RKO (cell line): ENCODE measurements at regions not wholly inside any gene's neighbourhood (a gene's known extent, or its start where the extent isn't known, plus 50 kb on each side); places are given as distances from the start of the nearest gene placed in this dataset.

Experiments used
- DNase-seq: peaks from one replicate; pipeline ENCODE4 v3.0.0-alpha.2; 2016; ENCODE audit warnings: low spot score

DNA sequence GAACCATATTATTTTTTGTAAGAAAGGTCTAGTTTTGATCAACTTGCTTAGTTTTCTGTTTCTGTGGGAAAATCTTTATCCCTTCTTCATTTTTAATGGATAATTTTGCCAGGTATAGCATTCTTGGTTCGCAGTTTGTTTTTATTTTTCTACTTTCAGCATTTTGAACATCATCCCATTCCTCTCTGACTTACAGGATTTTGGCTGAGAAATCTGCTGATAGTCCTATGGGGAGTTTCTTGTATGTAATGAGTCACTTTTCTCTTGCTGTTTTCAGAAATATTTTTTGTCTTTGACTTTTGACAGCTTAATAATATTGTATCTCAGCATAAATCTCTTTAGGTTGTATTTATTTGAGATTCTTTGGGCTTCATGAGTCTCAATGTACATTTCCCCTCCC is 389.1 kb downstream of the PBX1 start:
- no peak for DNase-seq

DNA sequence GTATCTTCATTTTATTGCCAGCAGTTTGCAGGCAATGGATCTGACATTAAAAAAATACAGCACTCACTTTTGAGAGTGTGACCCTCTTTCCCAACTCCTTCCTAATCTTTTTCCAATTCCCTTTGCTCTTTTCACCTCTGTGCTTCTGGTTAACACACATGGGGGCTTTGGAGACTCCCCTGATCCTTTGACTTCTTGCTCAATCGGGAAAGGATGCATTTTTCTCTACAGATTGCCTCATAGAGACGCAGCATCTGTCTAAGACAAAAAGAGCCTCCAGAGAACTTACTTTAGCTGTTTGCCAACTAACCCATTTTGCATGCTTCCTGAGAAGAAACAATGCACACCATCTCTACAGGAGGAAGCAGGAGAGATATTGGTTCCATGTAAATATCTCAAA is 378.3 kb downstream of the PBX1 start:
- DNase-seq, result no peak

DNA sequence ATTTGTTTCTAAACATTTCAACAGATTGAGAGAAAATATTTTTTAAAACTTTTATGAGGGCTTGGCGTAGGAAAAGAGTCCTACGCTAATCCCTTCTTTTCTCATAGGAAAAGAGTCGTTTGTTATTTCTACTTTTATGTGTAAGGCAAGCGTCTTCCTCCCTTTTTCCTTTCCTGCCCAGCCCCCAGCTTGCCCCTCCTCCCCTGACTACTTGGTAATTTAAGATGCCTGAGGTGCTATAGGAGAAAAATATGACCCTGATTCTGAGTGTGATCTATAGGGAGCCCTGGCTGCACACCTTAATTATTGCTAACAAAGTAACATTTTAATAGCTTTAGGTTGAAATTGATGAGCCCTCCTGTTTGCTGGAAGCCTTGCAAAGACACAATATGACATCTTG is 373.6 kb downstream of the PBX1 start:
- DNase-seq, result no peak

DNA sequence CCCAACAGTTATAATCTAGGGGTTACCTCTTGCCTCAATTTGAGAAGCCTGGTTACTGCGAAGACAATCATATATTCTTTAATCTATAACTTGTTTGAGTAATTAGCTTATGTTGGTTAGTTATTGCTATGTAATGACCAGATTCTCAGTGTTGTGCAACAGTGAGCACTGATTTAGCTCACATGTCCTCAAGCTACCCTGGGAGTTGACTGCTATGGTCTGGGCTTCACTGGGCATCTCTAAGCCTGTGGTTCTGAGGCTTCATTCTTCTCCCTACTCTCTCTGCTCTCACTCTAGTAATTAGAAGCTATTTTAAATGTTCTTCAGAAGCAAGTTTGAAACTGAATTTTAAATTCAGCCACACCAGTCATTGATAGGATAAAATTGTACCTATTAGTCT is 371.8 kb downstream of the PBX1 start:
- no peak for DNase-seq

DNA sequence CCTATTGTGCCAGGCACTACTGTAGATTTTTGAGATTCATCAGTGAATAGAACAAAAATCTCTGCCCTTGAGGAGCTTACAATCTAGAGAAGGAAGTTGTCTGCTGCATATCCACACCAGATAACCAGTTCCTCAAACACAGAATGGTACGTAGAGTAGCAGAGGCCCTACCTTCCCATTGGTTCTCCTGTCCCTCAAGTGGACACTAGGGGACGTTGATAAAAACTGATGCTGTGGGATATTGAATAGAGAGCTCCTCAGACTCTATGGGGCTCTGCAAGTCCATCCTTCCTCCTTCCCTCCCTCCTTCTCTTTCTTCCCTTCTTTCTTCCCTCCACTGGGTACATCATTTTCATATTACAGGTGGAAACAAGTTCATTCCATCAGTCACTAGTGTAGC is 371.3 kb downstream of the PBX1 start:
- no peak for DNase-seq

DNA sequence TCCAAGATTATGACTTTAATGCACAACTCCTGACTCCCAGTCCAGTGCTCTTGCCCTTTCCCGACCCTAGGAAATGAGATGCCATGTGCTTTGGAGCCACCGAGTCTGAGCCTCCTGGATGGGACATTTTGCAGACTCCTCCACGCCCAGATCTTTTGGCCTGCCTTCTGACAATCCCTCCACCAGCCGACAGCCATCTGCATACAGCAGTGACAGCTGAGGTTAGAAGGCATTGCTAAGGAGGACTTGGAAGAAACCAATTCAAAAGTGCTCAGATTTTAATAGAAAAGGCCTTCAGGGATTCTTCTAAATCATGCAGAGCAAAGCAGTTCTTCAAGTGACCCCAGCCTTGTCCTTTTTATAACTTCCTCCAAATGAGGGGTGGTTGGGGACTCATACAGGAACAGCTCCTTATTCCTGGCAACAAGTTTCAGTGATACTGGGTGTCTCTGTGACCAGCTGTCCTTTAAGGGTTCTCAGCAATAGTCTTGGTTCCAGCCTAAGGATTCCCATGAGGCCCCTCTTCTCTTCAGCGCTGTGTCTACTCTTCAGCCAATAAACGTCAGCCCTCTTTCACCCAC is 369.3 kb downstream of the PBX1 start:
- DNase-seq, result no peak

DNA sequence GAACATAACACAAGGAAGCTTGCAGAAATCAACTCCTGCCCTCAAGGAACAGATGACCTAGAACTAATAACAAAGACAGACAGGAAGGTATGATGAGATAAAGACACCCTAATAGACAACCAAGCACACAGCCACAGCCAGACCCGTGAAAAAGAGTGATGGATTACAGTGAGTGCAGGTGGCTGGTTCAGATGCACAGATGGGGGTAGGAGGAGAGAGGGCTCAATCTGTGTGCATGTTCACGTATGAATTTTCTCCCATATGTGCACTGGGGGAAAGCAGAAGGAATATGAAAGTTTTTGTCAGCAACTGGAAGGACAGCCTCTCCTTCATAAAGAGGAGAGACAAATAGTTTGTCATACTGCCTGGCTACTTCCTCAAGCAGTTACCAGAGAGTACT is 367.1 kb downstream of the PBX1 start:
- no peak for DNase-seq

DNA sequence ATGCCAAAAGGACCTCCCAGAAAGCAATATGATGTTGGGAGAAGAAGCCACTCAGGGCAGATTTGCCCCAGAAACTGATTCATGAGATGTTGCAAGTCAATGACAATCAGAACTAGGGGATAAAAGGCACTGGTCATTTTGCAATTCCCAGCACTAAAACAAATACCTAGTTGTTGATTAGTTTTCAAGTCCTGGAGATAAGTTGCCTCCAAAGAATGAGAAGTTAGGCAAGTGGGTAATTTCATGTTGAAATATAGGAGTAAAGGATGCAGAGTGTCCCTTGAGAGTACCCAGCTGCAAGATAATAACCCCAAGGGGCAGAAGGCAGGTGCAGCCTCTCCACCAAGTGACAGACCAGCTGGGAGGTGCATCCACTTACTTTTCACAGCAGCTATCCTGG is 363.6 kb downstream of the PBX1 start:
- no peak for DNase-seq

DNA sequence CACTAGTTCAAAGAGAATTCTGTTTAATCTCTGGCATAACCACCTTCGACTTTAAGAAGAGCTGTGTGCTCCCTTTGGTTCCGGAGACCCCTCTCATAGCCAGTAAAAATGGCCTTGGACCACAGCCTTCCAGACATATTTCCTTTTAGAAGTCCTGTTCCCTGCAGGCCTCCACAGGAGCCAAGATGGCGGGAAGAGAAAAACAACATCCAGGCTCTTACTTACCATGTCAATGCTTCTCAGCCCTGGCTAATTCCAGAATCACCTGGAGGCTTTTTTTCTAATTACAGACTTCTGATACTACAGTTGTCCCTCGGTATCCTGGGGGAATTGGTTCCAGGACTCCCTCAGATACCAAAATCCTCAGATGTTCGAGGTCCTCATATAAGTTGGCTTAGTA is 362.5 kb downstream of the PBX1 start:
- no peak for DNase-seq

DNA sequence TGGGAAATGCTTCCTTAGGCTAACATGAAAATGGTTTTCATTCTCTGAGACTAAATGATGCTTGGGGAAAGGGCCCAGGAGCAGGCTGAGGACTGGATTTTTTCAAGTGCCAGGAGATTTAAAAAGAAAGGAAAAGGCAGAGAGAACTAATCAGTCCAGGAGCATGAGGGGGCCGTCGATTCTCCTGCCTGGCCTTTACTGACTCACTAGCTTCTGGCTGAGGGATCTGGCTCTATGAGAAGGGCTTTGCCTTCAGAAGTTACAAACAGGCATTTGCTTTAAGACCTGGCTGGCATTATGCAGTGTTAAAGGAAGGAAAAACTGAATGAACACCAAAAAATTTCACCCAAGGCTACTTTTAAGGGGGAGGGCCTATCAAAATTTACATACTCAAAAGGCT is 359.2 kb downstream of the PBX1 start:
- DNase-seq, result no peak

DNA sequence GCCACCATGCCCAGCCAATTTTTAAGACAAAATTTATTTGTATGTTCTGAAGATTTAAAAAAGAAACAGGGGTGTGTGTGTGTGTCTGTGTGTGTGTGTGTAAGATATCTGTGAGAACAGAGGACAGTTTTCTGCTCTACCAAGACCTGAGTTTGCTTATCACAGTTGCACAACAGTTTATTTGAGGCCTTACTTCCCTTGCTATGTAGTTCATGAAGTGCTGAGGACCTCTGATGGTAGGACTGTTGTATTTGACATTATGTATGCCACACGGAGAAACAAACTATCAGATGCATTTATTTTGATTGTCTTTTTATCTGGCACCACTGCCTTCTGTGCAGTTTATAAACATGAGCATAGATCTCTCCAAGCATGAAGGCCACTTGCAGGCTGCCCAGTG is 355.2 kb downstream of the PBX1 start:
- DNase-seq, result no peak

DNA sequence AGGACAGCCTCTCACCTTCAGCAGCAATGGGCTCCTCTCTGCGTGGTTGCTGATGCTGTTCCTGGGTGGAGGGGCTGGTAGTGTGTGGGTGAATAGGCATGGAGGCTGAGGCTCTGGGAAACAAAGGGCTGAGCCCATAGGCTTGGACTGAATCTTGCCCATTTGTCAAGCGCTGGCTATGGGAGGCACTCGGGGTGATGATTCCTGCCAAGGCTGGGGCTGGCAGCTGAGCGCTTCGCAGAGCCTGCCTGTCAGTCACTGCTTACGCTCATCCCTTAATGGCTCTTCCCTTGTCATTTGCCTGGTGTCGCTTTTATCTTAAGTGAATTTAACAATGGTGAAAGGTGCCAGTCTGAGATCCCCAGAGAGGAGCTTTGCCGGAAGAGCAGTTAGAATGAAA is 353.3 kb downstream of the PBX1 start:
- DNase-seq, result no peak

DNA sequence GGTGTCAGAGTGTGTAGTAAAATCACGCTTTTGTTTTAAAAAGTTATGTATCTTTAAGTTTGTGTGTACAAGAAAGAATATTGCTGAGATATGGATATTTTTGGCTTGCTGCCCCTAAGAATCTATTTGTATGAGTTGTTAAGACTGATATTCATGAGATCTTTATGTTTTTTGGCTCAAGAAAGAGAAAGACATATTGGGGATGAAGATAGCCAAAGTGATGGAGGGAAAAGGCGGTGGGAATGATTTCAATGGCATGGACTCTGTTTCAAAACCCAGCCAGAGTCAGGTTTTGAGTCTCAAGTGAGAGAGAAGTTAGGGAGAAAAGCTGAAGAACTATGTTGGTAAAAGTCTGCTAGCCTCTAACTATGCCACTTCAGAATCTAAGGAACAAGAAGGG is 351.7 kb downstream of the PBX1 start:
- no peak for DNase-seq

DNA sequence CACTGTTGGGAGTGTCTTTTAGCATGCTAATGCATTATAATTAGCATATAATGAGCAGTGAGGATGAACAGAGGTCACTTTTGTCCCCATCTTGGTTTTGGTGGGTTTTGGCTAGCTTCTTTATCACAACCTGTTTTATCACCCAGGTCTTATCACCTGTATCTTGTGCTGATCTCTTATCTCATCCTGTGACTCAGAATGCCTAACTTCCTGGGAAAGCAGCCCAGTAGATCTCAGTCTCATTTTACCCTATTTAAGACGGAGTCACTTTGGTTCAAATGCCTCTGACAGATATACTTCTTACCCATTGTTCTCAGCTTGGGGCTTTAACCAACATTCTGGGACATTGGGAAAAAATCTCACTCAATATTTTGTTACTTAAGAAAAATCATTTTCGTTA is 348.7 kb downstream of the PBX1 start:
- DNase-seq, result no peak

DNA sequence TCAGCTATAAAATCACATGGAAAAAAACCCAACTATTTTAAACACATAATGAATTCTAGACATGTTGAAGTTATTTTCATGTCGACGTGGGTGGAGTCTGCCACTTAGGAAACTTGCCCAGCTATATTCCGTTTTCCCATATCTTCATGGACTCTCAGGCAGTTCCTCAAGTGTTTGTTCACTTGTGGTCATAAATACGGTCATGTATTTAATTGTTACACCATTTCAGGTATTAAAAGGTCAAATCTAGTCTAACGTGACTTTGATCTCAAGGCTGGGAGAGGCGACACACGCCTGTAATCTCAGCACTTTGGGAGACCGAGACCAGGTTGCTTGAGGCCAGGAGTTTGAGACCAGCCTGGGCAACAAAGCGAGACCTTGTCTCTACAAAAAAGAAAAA is 346.9 kb downstream of the PBX1 start:
- no peak for DNase-seq

DNA sequence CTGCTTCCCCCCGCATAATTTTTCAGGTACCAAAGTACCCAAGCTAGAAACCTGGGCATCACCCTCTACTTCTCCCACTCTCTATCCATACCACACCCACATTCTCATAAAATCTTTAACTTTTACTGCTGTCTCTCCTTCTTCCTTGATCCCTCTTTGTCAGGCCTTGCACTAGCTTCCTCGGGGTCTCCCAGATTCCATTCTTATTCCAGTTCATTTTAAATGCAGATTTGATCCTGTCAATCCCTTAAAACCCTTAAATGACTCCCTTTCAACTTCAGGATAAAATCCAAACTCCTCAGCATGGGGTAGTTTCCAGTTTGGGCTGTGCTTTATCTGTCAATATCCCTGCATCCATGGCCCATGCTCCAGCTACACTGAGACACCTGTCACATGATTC is 343.5 kb downstream of the PBX1 start:
- DNase-seq, result no peak
